ENCODE measurements at regions not wholly inside any gene's neighbourhood (a gene's known extent, or its start where the extent isn't known, plus 50 kb on each side); places are given as distances from the start of the nearest gene placed in this dataset.

GRCh38 chr7:25805027-25805687 is 346.8 kb upstream of the NFE2L3 start:
- H3K27me3 ChIP-seq (ENCODE audit: insufficient read depth, low read length, poor library complexity), result no peaks in the 10 kb centered on the region
- no peak overlapping the region for H2BK120ac ChIP-seq (ENCODE audit: low read depth, low read length)
- H4K5ac ChIP-seq (ENCODE audit: low read length), result no peak overlapping the region
- no peak overlapping the region for H3K18ac ChIP-seq (ENCODE audit: low read length)
- H3K4me2 ChIP-seq (ENCODE audit: low read length), result no peak overlapping the region
- no peak overlapping the region for H2BK5ac ChIP-seq (ENCODE audit: low read length)
- no CpG with 5 or more reads among the region's 4 CpGs for WGBS (ENCODE audit: extremely low coverage, insufficient coverage, low lambda C conversion rate)
- DNase-seq, result no peak
- H3K36me3 ChIP-seq (ENCODE audit: control insufficient read depth, insufficient read depth, low read length), result no peaks in the 10 kb centered on the region
- no peaks in the 10 kb centered on the region for H3K79me2 ChIP-seq (ENCODE audit: control insufficient read depth, insufficient read depth, low read length)
- no peak overlapping the region for H3K56ac ChIP-seq (ENCODE audit: low read length)
- H3K4me1 ChIP-seq (ENCODE audit: control insufficient read depth, low read depth, low read length), result no peaks in the 10 kb centered on the region
- no peak overlapping the region for H3K23ac ChIP-seq (ENCODE audit: low read length)
- H2AK5ac ChIP-seq (ENCODE audit: low read length), result no peak overlapping the region
- H3K27ac ChIP-seq (ENCODE audit: low read depth, low read length), result no peak overlapping the region
- no peak overlapping the region for H3K4ac ChIP-seq (ENCODE audit: low read depth, low read length)
- H2BK15ac ChIP-seq (replicated peaks; ENCODE audit: low read depth), result no peak overlapping the region
- H3K4me3 ChIP-seq (ENCODE audit: low read length), result no peak overlapping the region
- no peak overlapping the region for H4K8ac ChIP-seq (ENCODE audit: low read depth, low read length)
- H3K9ac ChIP-seq (ENCODE audit: low read length), result no peak overlapping the region
- H3K79me1 ChIP-seq (ENCODE audit: low read length), result no peaks in the 10 kb centered on the region

- no peak overlapping the region for H2AK5ac ChIP-seq (ENCODE audit: low read length)
- no peak for DNase-seq
- no peak overlapping the region for H3K18ac ChIP-seq (ENCODE audit: low read length)
- H3K79me2 ChIP-seq (ENCODE audit: control insufficient read depth, insufficient read depth, low read length), result no peaks in the 10 kb centered on the region
- WGBS (ENCODE audit: extremely low coverage, insufficient coverage, low lambda C conversion rate), result no CpG with 5 or more reads among the region's 1 CpG
- H3K4ac ChIP-seq (ENCODE audit: low read depth, low read length), result no peak overlapping the region
- no peak overlapping the region for H3K27ac ChIP-seq (ENCODE audit: low read depth, low read length)
- H2BK120ac ChIP-seq (ENCODE audit: low read depth, low read length), result no peak overlapping the region
- no peaks in the 10 kb centered on the region for H3K27me3 ChIP-seq (ENCODE audit: insufficient read depth, low read length, poor library complexity)
- H3K36me3 ChIP-seq (ENCODE audit: control insufficient read depth, insufficient read depth, low read length), result no peaks in the 10 kb centered on the region
- H4K8ac ChIP-seq (ENCODE audit: low read depth, low read length), result no peak overlapping the region
- H2BK15ac ChIP-seq (replicated peaks; ENCODE audit: low read depth), result no peak overlapping the region
- H3K9ac ChIP-seq (ENCODE audit: low read length), result no peak overlapping the region
- no peak overlapping the region for H2BK5ac ChIP-seq (ENCODE audit: low read length)
- no peaks in the 10 kb centered on the region for H3K79me1 ChIP-seq (ENCODE audit: low read length)
- H3K4me3 ChIP-seq (ENCODE audit: low read length), result no peak overlapping the region
- no peak overlapping the region for H4K5ac ChIP-seq (ENCODE audit: low read length)
- no peaks in the 10 kb centered on the region for H3K4me1 ChIP-seq (ENCODE audit: control insufficient read depth, low read depth, low read length)
- H3K4me2 ChIP-seq (ENCODE audit: low read length), result no peak overlapping the region
- no peak overlapping the region for H3K23ac ChIP-seq (ENCODE audit: low read length)
- H3K56ac ChIP-seq (ENCODE audit: low read length), result no peak overlapping the region
These were observed 344.8 kb upstream of the NFE2L3 start for GRCh38 chr7:25807086-25807611.

GRCh38 chr7:25809441-25809840 is 342.6 kb upstream of the NFE2L3 start:
- Histone ChIP-seq H2BK120ac (ENCODE audit: low read depth, low read length) (no peak overlapping the region), H2AK5ac (ENCODE audit: low read length) (no peak overlapping the region), H3K4me3 (ENCODE audit: low read length) (no peak overlapping the region), H3K27ac (ENCODE audit: low read depth, low read length) (no peak overlapping the region), H3K27me3 (ENCODE audit: insufficient read depth, low read length, poor library complexity) (no peaks in the 10 kb centered on the region), H3K18ac (ENCODE audit: low read length) (no peak overlapping the region), H3K23ac (ENCODE audit: low read length) (no peak overlapping the region), H4K8ac (ENCODE audit: low read depth, low read length) (no peak overlapping the region), H3K9ac (ENCODE audit: low read length) (no peak overlapping the region), H3K36me3 (ENCODE audit: control insufficient read depth, insufficient read depth, low read length) (no peaks in the 10 kb centered on the region), H2BK15ac (replicated peaks; ENCODE audit: low read depth) (no peak overlapping the region), H3K79me2 (ENCODE audit: control insufficient read depth, insufficient read depth, low read length) (no peaks in the 10 kb centered on the region), H4K5ac (ENCODE audit: low read length) (no peak overlapping the region), H3K56ac (ENCODE audit: low read length) (no peak overlapping the region), H3K4me1 (ENCODE audit: control insufficient read depth, low read depth, low read length) (no peaks in the 10 kb centered on the region), H3K79me1 (ENCODE audit: low read length) (no peaks in the 10 kb centered on the region), H3K4ac (ENCODE audit: low read depth, low read length) (no peak overlapping the region), H2BK5ac (ENCODE audit: low read length) (no peak overlapping the region), H3K4me2 (ENCODE audit: low read length) (no peak overlapping the region)
- WGBS (ENCODE audit: extremely low coverage, insufficient coverage, low lambda C conversion rate), result no CpG with 5 or more reads among the region's 5 CpGs
- DNase-seq, result no peak

- no peak overlapping the region for H3K4ac ChIP-seq (ENCODE audit: low read depth, low read length)
- no peak overlapping the region for H3K27ac ChIP-seq (ENCODE audit: low read depth, low read length)
- no peaks in the 10 kb centered on the region for H3K79me1 ChIP-seq (ENCODE audit: low read length)
- DNase-seq, result no peak
- H3K4me1 ChIP-seq (ENCODE audit: control insufficient read depth, low read depth, low read length), result no peaks in the 10 kb centered on the region
- no peak overlapping the region for H3K18ac ChIP-seq (ENCODE audit: low read length)
- H3K4me2 ChIP-seq (ENCODE audit: low read length), result no peak overlapping the region
- no peak overlapping the region for H3K56ac ChIP-seq (ENCODE audit: low read length)
- no peak overlapping the region for H2BK15ac ChIP-seq (replicated peaks; ENCODE audit: low read depth)
- H3K23ac ChIP-seq (ENCODE audit: low read length), result no peak overlapping the region
- no peak overlapping the region for H4K8ac ChIP-seq (ENCODE audit: low read depth, low read length)
- no peak overlapping the region for H4K5ac ChIP-seq (ENCODE audit: low read length)
- no peak overlapping the region for H2AK5ac ChIP-seq (ENCODE audit: low read length)
- no peaks in the 10 kb centered on the region for H3K27me3 ChIP-seq (ENCODE audit: insufficient read depth, low read length, poor library complexity)
- H3K4me3 ChIP-seq (ENCODE audit: low read length), result no peak overlapping the region
- no peaks in the 10 kb centered on the region for H3K79me2 ChIP-seq (ENCODE audit: control insufficient read depth, insufficient read depth, low read length)
- H2BK120ac ChIP-seq (ENCODE audit: low read depth, low read length), result no peak overlapping the region
- H3K36me3 ChIP-seq (ENCODE audit: control insufficient read depth, insufficient read depth, low read length), result no peaks in the 10 kb centered on the region
- no peak overlapping the region for H3K9ac ChIP-seq (ENCODE audit: low read length)
- no CpG with 5 or more reads among the region's 9 CpGs for WGBS (ENCODE audit: extremely low coverage, insufficient coverage, low lambda C conversion rate)
- H2BK5ac ChIP-seq (ENCODE audit: low read length), result no peak overlapping the region
These were observed 339.7 kb upstream of the NFE2L3 start for GRCh38 chr7:25812086-25812850.

GRCh38 chr7:25813381-25813780 is 338.6 kb upstream of the NFE2L3 start:
- Histone ChIP-seq H4K5ac (ENCODE audit: low read length) (no peak overlapping the region), H2BK120ac (ENCODE audit: low read depth, low read length) (no peak overlapping the region), H3K27me3 (ENCODE audit: insufficient read depth, low read length, poor library complexity) (no peaks in the 10 kb centered on the region), H3K79me1 (ENCODE audit: low read length) (no peaks in the 10 kb centered on the region), H3K79me2 (ENCODE audit: control insufficient read depth, insufficient read depth, low read length) (no peaks in the 10 kb centered on the region), H3K36me3 (ENCODE audit: control insufficient read depth, insufficient read depth, low read length) (no peaks in the 10 kb centered on the region), H2AK5ac (ENCODE audit: low read length) (no peak overlapping the region), H3K4me1 (ENCODE audit: control insufficient read depth, low read depth, low read length) (no peaks in the 10 kb centered on the region), H3K4ac (ENCODE audit: low read depth, low read length) (no peak overlapping the region), H2BK15ac (replicated peaks; ENCODE audit: low read depth) (no peak overlapping the region), H3K4me3 (ENCODE audit: low read length) (no peak overlapping the region), H2BK5ac (ENCODE audit: low read length) (no peak overlapping the region), H3K18ac (ENCODE audit: low read length) (no peak overlapping the region), H3K23ac (ENCODE audit: low read length) (no peak overlapping the region), H3K27ac (ENCODE audit: low read depth, low read length) (no peak overlapping the region), H3K9ac (ENCODE audit: low read length) (no peak overlapping the region), H3K4me2 (ENCODE audit: low read length) (no peak overlapping the region), H4K8ac (ENCODE audit: low read depth, low read length) (no peak overlapping the region), H3K56ac (ENCODE audit: low read length) (no peak overlapping the region)
- WGBS (ENCODE audit: extremely low coverage, insufficient coverage, low lambda C conversion rate), result no CpG with 5 or more reads among the region's 6 CpGs
- no peak for DNase-seq
